ENCODE measurements at regions not wholly inside any gene's neighbourhood (a gene's known extent, or its start where the extent isn't known, plus 50 kb on each side); places are given as distances from the start of the nearest gene placed in this dataset.

- TF ChIP-seq POLR2AphosphoS5 (IDR thresholded peaks at IDR 0.05; ENCODE audit: borderline replicate concordance, low read depth, low read length) (no peak), FOXP2 (optimal IDR thresholded peaks at IDR 0.05; ENCODE audit: control extremely low read depth, extremely low read length, insufficient read depth) (no peak), EZH2 (IDR thresholded peaks at IDR 0.05) (no peak)
These were observed 1181.2 kb downstream of the PCDH9 start for GRCh38 chr13:66048888-66049287.
